ENCODE measurements at regions not wholly inside any gene's neighbourhood (a gene's known extent, or its start where the extent isn't known, plus 50 kb on each side); places are given as distances from the start of the nearest gene placed in this dataset.

DNA sequence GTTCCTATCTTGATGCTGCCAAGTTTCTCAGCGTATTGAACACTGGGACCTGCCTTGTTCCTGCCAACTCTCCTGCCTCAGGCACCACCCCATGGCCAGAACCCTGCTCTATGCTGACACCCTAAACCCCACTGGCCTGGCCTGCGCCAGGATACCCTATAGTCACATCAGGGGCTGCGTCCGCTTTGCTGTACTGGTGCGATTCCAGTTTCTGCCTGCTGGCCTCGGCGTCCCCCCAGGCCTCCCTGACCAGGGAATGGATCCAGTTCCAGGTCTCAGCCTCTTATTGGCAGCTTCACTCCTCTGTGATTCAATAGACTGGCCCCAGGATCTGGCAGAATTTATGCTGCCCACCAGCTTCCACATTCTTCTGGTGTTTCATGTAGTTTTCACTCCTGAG, 55.0 kb downstream of the GPR6 start:
- Mint-ChIP-seq H3K4me3 (no peak overlapping the region), H3K36me3 (ENCODE audit: low read depth) (no peaks in the 10 kb centered on the region), H3K4me1 (ENCODE audit: low read depth) (no peaks in the 10 kb centered on the region), H3K9me3 (no peaks in the 10 kb centered on the region), H3K27ac (no peak overlapping the region), H3K27me3 (ENCODE audit: insufficient read depth) (peaks cover 16% of the 10 kb centered on the region; the same call in 1 of the 2 replicates)
- DNase-seq = no peak
- TF ChIP-seq, protein P1, sequence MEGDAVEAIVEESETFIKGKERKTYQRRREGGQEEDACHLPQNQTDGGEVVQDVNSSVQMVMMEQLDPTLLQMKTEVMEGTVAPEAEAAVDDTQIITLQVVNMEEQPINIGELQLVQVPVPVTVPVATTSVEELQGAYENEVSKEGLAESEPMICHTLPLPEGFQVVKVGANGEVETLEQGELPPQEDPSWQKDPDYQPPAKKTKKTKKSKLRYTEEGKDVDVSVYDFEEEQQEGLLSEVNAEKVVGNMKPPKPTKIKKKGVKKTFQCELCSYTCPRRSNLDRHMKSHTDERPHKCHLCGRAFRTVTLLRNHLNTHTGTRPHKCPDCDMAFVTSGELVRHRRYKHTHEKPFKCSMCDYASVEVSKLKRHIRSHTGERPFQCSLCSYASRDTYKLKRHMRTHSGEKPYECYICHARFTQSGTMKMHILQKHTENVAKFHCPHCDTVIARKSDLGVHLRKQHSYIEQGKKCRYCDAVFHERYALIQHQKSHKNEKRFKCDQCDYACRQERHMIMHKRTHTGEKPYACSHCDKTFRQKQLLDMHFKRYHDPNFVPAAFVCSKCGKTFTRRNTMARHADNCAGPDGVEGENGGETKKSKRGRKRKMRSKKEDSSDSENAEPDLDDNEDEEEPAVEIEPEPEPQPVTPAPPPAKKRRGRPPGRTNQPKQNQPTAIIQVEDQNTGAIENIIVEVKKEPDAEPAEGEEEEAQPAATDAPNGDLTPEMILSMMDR (IDR thresholded peaks at IDR 0.05) = no peak

DNA sequence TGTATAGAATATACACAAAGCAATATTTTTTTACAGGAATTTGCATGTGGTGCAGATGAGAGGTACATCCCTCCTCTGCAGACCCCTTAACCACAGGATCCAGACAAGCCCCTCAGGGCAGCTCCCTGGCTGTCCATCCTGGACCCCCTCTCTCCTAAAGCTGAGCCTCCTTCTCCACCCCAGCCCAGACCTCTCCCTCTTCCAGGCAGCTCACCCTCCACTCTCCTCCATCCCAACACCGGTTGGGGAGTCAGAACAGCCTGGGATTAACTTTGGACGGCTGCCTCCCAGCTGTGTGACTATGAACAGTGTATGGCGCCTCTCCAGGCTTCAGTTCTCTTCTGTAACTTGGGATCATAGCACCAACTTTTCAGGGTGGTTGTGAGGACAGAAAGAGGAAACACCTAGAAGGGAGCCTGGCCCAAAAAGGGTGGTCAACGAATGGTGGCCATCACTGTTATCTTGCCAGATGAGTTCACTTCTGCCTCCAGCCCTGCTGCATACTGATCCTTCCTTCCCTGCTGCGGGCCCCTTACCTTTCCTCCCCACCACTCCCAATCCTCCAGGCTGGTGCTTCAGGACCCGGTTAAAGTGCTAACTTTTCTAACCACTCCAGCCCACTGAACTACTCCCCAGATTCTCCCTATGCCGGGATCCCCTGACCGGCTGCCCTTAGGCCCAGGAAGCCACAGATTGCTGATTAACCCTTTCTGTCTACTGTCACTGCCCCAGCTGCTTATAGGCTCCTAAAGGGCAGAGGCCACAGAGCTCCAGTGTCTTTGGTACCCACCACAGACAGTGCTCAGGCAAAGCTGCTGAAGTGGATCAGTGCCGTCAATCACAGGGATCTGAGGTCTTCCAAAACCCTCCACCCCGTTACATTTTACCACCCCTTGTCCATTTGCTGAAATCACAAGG, 55.9 kb downstream of the GPR6 start:
- Mint-ChIP-seq H3K36me3 (ENCODE audit: low read depth) (no peaks in the 10 kb centered on the region), H3K27ac (no peak overlapping the region), H3K4me1 (ENCODE audit: low read depth) (peaks cover under 1% of the 10 kb centered on the region), H3K27me3 (ENCODE audit: insufficient read depth) (peaks cover 16% of the 10 kb centered on the region; the same call in 1 of the 2 replicates), H3K4me3 (no peak overlapping the region), H3K9me3 (no peaks in the 10 kb centered on the region)
- DNase-seq = no peak
- TF ChIP-seq, protein P1 (IDR thresholded peaks at IDR 0.05) = no peak

DNA sequence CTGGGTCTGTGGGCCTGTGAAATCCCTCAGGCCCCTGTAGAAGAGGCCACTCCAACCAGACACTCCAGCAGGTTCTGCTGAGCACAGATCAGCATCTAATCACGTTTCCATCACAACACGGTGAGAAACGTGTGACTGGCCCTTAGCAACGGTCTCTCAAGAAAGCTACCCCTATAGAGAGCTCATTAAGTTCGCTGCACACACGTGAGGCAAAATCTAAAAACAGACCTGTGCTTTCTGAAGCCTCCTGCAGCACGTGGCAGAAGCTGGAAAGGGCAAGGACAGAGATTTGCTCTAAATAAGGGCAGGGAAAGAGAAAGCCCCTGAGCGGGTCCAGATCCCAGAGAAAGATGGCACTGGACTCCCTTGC, 56.5 kb downstream of the GPR6 start:
- no peak overlapping the region for H3K27ac Mint-ChIP-seq
- peaks cover 7% of the 10 kb centered on the region for H3K4me1 Mint-ChIP-seq (ENCODE audit: low read depth)
- H3K36me3 Mint-ChIP-seq (ENCODE audit: low read depth) = no peaks in the 10 kb centered on the region
- no peaks in the 10 kb centered on the region for H3K9me3 Mint-ChIP-seq
- no peak for DNase-seq
- TF ChIP-seq, protein P1 (IDR thresholded peaks at IDR 0.05) = no peak
- H3K27me3 Mint-ChIP-seq (ENCODE audit: insufficient read depth) = peaks cover 16% of the 10 kb centered on the region; the same call in 1 of the 2 replicates
- H3K4me3 Mint-ChIP-seq = no peak overlapping the region

DNA sequence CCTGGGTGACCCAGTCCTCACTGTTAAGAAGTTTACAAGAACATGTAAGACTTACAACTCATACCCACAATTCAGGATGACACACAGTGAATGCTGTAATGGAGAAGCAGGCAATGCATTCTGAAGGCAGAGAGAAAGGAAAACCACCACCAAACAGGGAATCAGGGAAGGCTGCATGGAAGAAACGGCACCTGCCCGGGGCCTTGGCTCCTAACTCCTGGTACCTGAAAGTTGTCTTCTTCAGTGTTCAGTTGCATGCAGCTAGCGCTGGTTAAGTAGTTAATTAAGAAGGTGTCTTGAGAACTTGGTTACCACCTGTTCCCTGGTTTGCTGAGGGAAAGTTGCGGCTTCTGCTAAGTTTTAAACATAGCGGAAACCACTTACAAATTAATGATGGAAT, 57.2 kb downstream of the GPR6 start:
- TF ChIP-seq, protein P1 (IDR thresholded peaks at IDR 0.05) = no peak
- H3K9me3 Mint-ChIP-seq = no peaks in the 10 kb centered on the region
- H3K4me1 Mint-ChIP-seq (ENCODE audit: low read depth) = peaks cover 13% of the 10 kb centered on the region
- DNase-seq = no peak
- H3K4me3 Mint-ChIP-seq = no peak overlapping the region
- H3K27ac Mint-ChIP-seq = no peak overlapping the region
- H3K27me3 Mint-ChIP-seq (ENCODE audit: insufficient read depth) = peaks cover 16% of the 10 kb centered on the region; the same call in 1 of the 2 replicates
- no peaks in the 10 kb centered on the region for H3K36me3 Mint-ChIP-seq (ENCODE audit: low read depth)

DNA sequence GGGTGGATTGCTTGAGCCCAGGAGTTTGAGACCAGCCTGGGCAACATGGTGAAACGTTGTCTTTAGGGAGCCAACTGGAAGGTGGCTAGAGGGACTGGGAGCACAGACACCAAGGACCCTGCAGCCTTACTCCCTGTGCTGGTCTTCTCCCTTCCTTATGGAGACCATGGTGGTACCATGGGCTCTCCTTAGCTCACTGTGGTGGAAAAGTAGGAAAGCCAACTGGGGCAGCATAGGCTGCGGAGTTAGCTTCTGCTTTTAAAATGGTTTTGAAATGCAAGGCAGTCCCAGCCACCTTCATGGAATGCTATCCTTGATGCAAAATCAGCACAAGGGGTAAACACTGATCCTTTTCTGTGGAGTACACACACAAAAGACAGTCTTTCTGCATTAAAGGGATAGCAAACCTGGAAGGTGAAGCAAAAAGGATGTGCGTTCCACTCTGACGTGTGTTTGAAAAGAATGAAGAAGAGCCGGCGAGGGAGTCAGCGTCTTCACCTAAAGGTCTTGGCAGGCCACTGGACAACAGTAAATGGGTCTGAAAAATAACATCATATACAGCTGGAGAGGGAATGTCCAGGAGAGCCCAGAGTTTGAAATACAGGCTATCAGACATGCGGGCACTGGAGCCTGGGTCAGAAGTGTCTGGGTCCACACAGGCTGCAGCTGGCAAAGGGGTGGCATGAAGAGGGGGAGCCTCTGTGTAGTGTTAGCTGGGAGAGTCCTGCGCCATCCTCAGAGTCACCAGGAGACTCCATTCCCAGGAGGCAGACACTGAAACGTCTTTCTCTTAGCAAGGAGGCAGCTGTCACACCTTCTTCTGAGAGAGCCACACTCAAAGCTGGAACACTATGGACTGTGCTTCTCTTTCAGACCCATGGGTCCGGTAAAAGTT, 58.5 kb downstream of the GPR6 start:
- Mint-ChIP-seq H3K27me3 (ENCODE audit: insufficient read depth) (peaks cover 13% of the 10 kb centered on the region; the same call in 1 of the 2 replicates), H3K4me3 (no peak overlapping the region), H3K27ac (no peak overlapping the region), H3K9me3 (no peaks in the 10 kb centered on the region), H3K4me1 (ENCODE audit: low read depth) (peaks cover 13% of the 10 kb centered on the region), H3K36me3 (ENCODE audit: low read depth) (no peaks in the 10 kb centered on the region)
- DNase-seq = no peak
- TF ChIP-seq, protein P1 (IDR thresholded peaks at IDR 0.05) = no peak

Data from HFFc6 (cell line).